CD4-positive, alpha-beta T cell treated with Interleukin-12 subunit alpha and Interleukin-12 subunit beta, for 1 hour (primary cell): ENCODE measurements at regions not wholly inside any gene's neighbourhood (a gene's known extent, or its start where the extent isn't known, plus 50 kb on each side); places are given as distances from the start of the nearest gene placed in this dataset.

Source experiments
- DNase-seq: peaks from one replicate; pipeline ENCODE4 v3.0.0-alpha.2; 2020

DNA sequence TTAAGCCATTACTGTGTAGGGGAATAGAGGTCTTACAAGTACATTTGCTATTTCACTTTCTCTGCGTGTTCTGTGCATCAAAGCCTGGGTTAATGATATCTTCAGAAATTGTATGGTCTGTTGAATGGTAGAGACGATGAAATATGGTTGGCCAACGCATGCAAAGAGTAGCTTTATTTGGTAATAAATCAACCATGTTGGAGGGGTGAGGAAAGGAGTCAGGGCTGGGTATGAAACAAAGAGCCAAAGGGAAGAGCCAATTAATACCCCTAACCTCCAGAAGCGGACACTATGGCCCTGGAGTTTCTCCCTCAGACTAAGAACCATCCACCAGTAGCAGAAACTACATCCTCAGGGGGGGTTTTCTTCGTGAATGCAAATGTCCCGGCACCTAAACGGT, 1974.0 kb upstream of the WWC1 start:
- DNase-seq = no peak

- no peak for DNase-seq
Measured at GRCh38 chr5:166320920-166321480, 1970.4 kb upstream of the WWC1 start.

GRCh38 chr5:166324372-166324771, 1967.1 kb upstream of the WWC1 start:
- DNase-seq = no peak

GRCh38 chr5:166329149-166329800, 1962.2 kb upstream of the WWC1 start:
- DNase-seq = no peak

DNA sequence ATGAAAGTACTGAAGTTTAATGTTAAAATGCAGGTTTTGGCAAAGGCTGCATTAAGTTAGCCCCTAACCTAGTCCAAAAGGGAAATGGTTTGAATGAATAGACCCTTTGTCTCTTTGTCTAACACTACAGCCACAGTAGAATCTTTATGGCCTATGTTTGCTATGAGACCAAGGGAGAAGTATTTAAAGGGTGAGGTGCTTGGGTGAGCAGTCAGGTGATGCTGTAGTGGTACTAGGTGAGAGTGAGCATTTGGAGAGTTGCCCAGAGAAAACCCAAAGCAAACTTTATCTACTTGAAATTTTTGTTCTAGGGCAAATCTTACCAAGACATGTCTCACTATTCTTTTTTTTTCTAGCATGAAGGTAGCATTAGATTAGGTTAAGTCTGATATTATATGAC, 1961.4 kb upstream of the WWC1 start:
- DNase-seq = no peak

- no peak for DNase-seq
Measured at GRCh38 chr5:166331521-166331920, 1959.9 kb upstream of the WWC1 start.

DNA sequence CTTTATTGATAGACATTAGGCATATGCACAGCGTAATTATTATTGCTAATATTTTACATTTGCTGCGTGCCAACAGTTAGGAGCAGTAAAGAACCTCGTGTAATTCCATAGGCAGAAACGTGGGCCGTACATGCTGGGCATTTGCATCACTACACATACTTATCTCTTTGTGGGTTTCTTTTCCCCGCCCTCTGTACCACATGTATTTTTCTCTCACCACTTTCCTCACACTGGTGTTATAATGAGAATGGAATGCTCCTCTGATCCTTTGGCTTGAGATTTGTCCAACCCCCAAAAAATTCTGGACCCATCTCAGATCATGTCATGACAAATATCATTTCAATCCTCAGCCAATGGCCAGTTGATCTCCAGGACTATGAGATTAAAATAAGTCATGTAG, 1952.6 kb upstream of the WWC1 start:
- no peak for DNase-seq

- DNase-seq = no peak
Measured at GRCh38 chr5:166340039-166340438, 1951.4 kb upstream of the WWC1 start.

DNA sequence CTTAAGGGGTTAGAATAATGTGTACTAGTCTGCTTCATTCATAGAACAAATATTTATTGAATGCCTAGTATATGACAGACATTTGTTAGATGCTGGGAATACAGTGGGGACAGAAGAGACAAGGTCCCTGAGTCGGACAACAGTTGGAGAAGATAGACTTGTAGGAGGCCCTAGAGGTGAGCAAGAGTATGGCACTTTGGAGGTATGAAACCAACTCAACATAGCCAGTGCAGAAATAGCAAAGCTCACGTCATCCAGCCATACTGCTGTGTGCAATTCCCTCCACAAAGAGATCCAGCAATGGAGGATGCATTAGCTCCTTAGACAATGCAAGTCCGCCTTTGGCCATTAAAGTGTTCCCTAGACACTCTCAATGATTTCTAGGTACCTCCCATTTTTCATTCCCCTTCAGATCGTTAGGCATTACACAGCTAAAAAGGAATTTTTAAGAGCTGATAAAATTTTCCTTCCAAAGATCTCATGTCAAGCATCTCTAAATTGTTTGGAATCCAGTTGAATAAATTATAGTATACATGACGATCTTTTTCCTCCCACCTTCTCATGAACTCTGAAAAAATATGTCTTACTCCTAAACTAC, 1949.6 kb upstream of the WWC1 start:
- DNase-seq = no peak

GRCh38 chr5:166342402-166342801, 1949.0 kb upstream of the WWC1 start:
- DNase-seq = no peak

DNA sequence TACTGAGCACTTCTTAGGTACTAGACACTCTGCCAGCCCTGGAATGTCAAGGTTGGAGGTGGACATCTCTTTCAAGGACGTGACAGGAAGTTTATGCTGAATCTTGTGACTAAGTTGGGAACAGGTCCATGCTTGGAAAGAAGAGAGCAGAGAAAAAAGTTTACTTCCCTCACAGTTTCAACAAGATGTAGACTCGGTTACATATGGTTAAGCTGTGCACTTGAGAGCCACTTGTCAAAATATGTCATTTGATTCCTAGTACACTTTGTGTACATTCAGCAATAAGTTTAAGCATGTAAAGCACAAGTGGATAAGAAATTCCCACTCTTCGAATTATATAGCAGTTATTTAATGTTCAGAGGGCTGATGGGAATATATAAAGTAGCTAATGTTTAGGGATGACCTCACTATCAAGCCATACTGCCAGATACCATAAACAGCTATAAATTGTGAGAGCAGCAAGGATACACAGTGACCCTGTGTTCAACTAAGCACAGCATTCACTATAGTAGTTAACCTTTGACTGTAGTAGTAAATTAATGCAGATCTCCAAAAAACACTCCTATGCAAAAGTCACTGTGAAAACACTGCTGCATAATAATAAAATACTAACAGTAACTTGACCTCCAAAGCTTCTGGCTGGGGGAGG, 1944.6 kb upstream of the WWC1 start:
- DNase-seq = no peak

DNA sequence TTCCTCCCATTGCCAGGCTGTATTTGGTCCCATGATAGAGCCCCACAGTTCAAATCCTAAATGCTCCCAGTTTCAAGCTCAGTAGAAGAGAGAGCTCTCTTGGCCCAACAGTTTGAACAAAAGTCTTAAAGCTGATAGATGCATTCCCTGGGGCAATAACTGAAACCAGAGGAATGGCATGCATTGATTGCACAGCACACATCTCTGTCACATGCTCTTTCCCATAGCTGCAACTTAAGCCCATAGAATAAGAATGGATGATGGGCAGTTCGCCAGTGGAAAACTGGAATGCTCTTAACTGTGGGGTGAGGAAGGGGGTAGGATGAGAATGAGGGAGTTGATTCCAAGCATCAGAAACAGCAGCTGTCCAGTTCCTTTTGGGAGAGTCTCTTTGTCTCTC, 1942.4 kb upstream of the WWC1 start:
- DNase-seq = no peak

GRCh38 chr5:166353580-166353979, 1937.9 kb upstream of the WWC1 start:
- no peak for DNase-seq

- no peak for DNase-seq
Measured at GRCh38 chr5:166354332-166354731, 1937.1 kb upstream of the WWC1 start.

GRCh38 chr5:166356096-166356495, 1935.3 kb upstream of the WWC1 start:
- DNase-seq = no peak

DNA sequence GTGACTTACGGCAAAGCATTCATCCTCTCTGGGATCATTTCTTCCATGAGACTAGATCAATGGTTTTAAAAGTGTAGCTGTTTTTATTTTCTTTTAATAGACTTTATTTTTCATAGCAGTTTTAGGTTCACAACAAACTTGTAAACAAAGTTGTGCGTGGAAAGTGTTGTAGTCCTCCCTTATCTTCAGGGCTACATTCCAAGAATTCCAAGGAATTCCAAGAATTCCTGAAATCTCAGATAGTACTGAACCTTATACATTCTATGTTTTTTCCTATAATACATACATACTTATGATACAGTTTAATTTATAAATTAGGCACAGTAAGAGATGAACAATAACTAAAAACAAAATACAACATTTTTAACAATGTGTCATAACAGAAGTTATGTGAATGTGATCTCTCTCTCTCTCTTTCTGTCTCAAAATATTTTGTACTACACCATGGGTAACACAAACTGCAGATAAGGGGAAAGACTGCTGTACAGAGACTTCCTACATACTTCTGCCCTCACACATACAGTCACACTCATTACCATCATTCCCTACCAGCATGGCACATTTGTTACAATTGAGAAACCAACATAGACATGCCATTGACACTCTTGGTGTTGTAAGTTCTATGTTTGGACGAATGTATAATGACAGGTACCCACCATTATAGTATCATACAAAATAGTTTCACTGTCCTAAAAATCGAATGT, 1933.2 kb upstream of the WWC1 start:
- no peak for DNase-seq

DNA sequence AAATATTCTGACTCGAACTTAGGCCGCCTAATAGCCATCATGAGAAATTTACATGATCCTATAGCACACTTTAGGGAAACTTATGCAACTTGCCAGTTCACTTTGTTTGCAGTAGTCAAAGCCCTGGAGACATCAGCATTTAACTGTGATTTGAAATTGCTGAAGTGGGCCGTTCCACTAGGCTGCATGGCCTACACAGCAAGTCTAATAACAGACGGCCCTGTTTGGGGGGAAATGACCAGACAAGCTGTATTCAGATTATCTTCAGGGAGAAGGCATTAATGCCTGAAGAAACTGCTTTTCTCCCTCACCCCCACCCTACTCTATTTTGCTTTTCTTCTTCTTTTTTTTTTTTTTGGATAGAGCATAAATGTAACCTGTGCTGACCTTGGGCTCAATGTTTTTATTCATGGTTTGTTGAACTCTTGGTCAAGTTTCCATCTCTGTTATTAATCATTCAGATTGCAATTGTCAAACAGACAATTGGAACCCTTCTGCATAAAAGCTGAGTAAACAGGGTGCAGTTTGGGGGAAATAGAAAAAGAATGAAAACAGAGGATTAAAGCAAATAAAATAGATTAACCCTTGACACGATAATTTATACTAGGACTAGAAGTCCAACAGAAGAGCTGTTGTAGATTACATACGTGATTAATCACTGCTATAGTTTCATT, 1928.2 kb upstream of the WWC1 start:
- no peak for DNase-seq

DNA sequence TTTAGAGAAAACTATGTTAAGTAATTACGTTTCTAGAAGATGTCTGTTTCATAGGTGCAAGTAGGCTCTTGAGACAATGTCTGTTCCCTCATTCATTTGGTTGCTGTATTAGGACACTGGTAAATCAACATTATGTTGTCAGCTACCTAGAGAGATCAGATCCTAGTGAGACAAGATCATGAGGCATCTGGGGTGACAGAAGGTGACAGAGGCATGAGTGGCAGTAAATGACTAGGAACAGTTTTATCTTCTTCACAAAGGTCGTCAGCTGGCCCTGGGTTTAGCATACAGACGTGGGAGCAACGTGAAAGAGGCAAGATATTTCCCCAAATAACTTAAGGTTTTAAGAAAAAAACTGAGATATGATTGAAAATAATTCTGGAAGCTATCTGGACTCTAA, 1926.3 kb upstream of the WWC1 start:
- DNase-seq = no peak

DNA sequence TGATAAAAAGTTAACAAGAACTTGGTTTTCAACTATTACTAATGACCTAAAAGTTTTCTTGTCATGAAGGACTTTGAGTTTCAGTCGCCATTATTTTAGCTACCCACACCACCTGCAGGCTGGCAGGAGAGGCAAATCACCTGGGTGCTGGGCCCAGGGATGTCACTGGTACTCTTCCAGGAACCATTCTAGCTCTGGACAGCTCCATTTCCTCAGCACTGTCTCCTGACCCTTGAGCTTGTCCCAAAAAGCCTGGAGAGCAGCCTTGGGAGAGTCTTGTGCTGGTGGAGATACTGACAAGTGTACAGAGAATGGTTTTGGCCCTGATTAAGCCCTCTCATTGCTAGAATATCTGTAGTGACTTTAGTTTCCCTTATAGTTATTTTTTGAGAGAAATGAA, 1924.1 kb upstream of the WWC1 start:
- no peak for DNase-seq

- no peak for DNase-seq
Measured at GRCh38 chr5:166369346-166369745, 1922.1 kb upstream of the WWC1 start.

DNA sequence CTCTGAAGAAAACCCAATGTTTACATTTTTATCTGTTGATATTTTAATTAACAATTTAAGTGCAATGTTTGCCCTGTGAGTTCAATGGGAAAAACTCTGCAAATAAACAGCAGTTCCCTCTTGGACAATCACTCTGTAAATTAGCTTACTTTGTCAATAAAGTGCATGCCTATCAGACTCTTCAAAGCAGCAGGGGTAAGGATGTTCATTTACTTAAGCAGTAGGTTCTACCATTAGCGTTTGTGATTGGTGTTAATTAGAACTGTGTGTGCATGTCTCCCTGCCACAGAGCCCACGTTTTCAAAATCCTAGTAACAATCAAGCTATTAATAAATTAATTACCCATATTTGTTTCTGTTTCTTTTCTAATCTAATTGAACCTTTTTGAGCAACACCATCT, 1921.6 kb upstream of the WWC1 start:
- DNase-seq = no peak

DNA sequence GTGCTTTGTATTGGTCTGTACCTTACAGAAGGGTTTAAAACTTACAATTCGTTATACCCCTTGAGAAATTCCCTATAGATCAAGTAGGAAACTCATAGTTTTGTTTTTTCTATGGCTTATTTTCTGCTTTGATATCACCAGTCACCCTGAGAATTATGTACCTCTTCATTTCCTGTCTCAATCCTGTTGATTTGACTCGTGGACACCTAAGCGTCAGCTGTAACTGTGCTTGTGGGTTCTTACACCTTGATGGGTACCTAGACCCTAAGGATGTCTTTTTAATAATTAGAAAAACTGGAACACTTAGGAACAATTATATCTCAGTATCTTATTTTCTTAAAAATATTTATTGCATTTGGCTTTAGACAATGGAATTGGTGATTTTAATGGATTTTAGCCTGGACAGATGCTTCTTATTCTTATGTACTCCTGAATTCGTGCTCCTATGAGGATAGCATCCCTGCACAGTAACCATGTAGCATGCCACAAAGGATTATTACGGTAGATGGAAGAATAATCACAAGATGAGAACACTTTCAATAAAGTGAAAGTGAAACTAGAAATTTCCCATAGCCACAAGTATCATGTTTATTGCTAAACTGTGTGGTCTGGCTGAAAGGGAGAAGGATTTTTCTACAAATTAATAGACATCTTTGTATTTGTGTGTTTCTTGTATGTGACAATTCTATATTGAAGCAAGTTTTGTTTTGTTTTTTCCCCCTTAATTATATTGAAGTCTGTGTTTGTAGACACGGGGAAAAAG, 1920.3 kb upstream of the WWC1 start:
- DNase-seq = no peak
